ENCODE measurements at regions not wholly inside any gene's neighbourhood (a gene's known extent, or its start where the extent isn't known, plus 50 kb on each side); places are given as distances from the start of the nearest gene placed in this dataset.

DNA sequence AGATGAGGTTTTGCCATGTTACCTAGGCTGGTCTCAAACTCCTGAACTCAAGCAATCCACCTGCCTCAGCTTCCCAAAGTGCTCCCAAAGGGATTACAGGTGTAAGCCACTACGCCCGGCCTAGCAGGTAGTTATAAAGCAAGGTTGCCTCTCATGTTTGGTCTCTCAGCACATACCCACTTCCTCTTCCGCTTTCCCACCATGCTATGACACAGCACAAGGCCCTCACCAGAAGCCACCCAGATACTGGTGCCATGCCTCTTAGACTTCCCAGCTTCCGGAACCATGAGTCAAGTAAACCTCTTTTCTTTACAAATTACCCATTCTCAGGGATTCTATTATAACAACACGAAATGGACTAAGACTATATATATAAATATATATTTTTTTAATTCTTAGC lies 143.6 kb downstream of the COPRS start:
- Mint-ChIP-seq H3K4me3 (no peak overlapping the region), H3K9me3 (no peaks in the 10 kb centered on the region), H3K27me3 (no peaks in the 10 kb centered on the region), H3K4me1 (ENCODE audit: low read depth) (no peaks in the 10 kb centered on the region), H3K36me3 (ENCODE audit: low read depth) (no peaks in the 10 kb centered on the region), H3K27ac (no peak overlapping the region)
- DNase-seq (peak in 3 of 14 experiments; percentile 18 to 59 (median 52)), ATAC-seq (ENCODE audit: poor library complexity) (no peak)
- H3K27ac ChIP-seq (ENCODE audit: low read depth in 1 of 2, low read length in 2 of 2), result no peak overlapping the region
- intact Hi-C loops (cut with DNase I, micrococcal nuclease), result no loop called here
- H3K27me3 ChIP-seq (ENCODE audit: control insufficient read depth in 1 of 2, insufficient read depth in 2 of 2, low read length in 2 of 2), result no peaks in the 10 kb centered on the region
- H3K4me3 ChIP-seq (ENCODE audit: low read length), result no peak overlapping the region
- ChIA-PET POLR2A (no interaction called here), CTCF (no interaction called here)
- no peaks in the 10 kb centered on the region for H3K36me3 ChIP-seq (ENCODE audit: insufficient read depth, low read length)
- H3K4me1 ChIP-seq (ENCODE audit: insufficient read depth, low read length), result no peaks in the 10 kb centered on the region
- no peaks in the 10 kb centered on the region for H3K9me3 ChIP-seq (ENCODE audit: control insufficient read depth in 1 of 2, insufficient read depth in 1 of 2, low read length in 2 of 2)
- TF ChIP-seq, protein P1, sequence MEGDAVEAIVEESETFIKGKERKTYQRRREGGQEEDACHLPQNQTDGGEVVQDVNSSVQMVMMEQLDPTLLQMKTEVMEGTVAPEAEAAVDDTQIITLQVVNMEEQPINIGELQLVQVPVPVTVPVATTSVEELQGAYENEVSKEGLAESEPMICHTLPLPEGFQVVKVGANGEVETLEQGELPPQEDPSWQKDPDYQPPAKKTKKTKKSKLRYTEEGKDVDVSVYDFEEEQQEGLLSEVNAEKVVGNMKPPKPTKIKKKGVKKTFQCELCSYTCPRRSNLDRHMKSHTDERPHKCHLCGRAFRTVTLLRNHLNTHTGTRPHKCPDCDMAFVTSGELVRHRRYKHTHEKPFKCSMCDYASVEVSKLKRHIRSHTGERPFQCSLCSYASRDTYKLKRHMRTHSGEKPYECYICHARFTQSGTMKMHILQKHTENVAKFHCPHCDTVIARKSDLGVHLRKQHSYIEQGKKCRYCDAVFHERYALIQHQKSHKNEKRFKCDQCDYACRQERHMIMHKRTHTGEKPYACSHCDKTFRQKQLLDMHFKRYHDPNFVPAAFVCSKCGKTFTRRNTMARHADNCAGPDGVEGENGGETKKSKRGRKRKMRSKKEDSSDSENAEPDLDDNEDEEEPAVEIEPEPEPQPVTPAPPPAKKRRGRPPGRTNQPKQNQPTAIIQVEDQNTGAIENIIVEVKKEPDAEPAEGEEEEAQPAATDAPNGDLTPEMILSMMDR (IDR thresholded peaks at IDR 0.05), result no peak

DNA sequence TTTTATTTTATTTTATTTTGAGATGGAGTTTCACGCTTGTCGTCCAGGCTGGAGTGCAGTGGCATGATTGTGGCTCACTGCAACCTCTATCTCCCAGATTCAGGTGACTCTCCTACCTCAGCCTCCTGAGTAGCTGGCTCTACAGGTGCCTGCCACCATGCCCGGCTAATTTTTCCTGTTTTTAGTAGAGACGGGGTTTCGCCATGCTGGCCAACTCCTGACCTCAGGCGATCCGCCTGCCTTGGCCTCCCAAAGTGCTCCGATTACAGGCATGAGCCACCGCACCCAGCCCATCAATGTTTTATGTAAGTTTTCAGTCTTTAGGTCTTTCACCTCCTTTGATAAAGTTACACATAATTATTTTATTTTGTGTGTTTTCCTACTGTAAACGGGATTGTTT lies 154.6 kb downstream of the COPRS start:
- TF ChIP-seq, protein P1 (IDR thresholded peaks at IDR 0.05), result no peak
- CTCF ChIA-PET, result no interaction called here
- H3K4me3 ChIP-seq (ENCODE audit: low read length), result no peak overlapping the region
- intact Hi-C loops (cut with DNase I, micrococcal nuclease), result no loop called here
- H3K4me1 Mint-ChIP-seq (ENCODE audit: low read depth), result no peaks in the 10 kb centered on the region
- H3K4me3 Mint-ChIP-seq, result no peak overlapping the region
- peaks cover 5 to 6% of the 10 kb centered on the region in 2 experiments for H3K27me3 ChIP-seq (ENCODE audit: control insufficient read depth in 1 of 2, insufficient read depth in 2 of 2, low read length in 2 of 2)
- peaks cover 20% of the 10 kb centered on the region for H3K27me3 Mint-ChIP-seq
- H3K36me3 Mint-ChIP-seq (ENCODE audit: low read depth), result no peaks in the 10 kb centered on the region
- ATAC-seq (ENCODE audit: poor library complexity) (no peak), DNase-seq (no peak)
- no peaks in the 10 kb centered on the region for H3K36me3 ChIP-seq (ENCODE audit: insufficient read depth, low read length)
- H3K27ac ChIP-seq (ENCODE audit: low read depth in 1 of 2, low read length in 2 of 2), result no peak overlapping the region
- H3K9me3 Mint-ChIP-seq, result no peaks in the 10 kb centered on the region
- H3K9me3 ChIP-seq (ENCODE audit: control insufficient read depth in 1 of 2, insufficient read depth in 1 of 2, low read length in 2 of 2), result peaks cover 0 to 2% of the 10 kb centered on the region in 2 experiments
- POLR2A ChIA-PET, result no interaction called here
- no peak overlapping the region for H3K27ac Mint-ChIP-seq
- no peaks in the 10 kb centered on the region for H3K4me1 ChIP-seq (ENCODE audit: insufficient read depth, low read length)

DNA sequence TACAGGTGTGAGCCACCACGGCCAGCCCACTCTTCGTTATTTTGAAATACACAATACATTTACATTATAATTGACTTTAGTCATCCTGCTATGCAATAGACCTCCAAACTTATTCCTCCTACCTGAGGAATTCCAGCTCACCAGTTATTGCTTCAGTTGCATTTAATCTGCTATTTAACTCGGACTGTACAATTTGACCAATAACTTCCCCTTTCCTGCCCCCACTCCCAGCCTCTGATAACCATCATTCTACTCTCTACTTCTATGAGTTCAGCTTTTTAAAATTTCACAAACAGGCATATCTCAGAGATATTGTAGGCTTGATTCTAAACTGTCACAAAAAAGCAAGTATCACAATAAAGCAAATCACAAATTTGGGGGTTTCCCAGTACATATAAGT lies 157.0 kb downstream of the COPRS start:
- no peak overlapping the region for H3K4me3 Mint-ChIP-seq
- intact Hi-C loops (cut with DNase I, micrococcal nuclease), result no loop called here
- CTCF ChIA-PET, result no interaction called here

More for the DNA sequence above, 157.0 kb downstream of the COPRS start:
- no peak overlapping the region for H3K27ac ChIP-seq (ENCODE audit: low read depth in 1 of 2, low read length in 2 of 2)
- ATAC-seq (ENCODE audit: poor library complexity) (no peak), DNase-seq (no peak)
- no peaks in the 10 kb centered on the region for H3K4me1 ChIP-seq (ENCODE audit: insufficient read depth, low read length)
- POLR2A ChIA-PET, result no interaction called here
- H3K4me3 ChIP-seq (ENCODE audit: low read length), result no peak overlapping the region
- Mint-ChIP-seq H3K4me1 (ENCODE audit: low read depth) (no peaks in the 10 kb centered on the region), H3K27ac (no peak overlapping the region), H3K27me3 (peaks cover 21% of the 10 kb centered on the region), H3K9me3 (no peaks in the 10 kb centered on the region), H3K36me3 (ENCODE audit: low read depth) (no peaks in the 10 kb centered on the region)
- TF ChIP-seq, protein P1 (IDR thresholded peaks at IDR 0.05), result no peak
- peaks cover 5 to 10% of the 10 kb centered on the region in 2 experiments for H3K27me3 ChIP-seq (ENCODE audit: control insufficient read depth in 1 of 2, insufficient read depth in 2 of 2, low read length in 2 of 2)
- H3K9me3 ChIP-seq (ENCODE audit: control insufficient read depth in 1 of 2, insufficient read depth in 1 of 2, low read length in 2 of 2), result no peaks in the 10 kb centered on the region
- no peaks in the 10 kb centered on the region for H3K36me3 ChIP-seq (ENCODE audit: insufficient read depth, low read length)

Data from CD4-positive, alpha-beta T cell (primary cell).